HCT116 (cell line): ENCODE measurements at regions not wholly inside any gene's neighbourhood (a gene's known extent, or its start where the extent isn't known, plus 50 kb on each side); places are given as distances from the start of the nearest gene placed in this dataset.

Experiments used
- ATAC-seq: fragments of 200-7000 bp; cut with Tn5 transposase; 2 replicates; pipeline ENCODE4 v1.9.1; 2020; ENCODE audit warnings: mild to moderate bottlenecking, moderate library complexity
- BruUV-seq: library from RNA; stranded (reverse); fragments of 400-500 nt; replicated peaks from 2 replicates; lab custom pipeline; 2021; lab: Mats Ljungman, UMichigan
- CTCF ChIA-PET: fragments of 300-600 bp; sonication (Branson Sonifier 250); formaldehyde crosslinking; loops from one replicate; lab custom pipeline; 2021; ENCODE audit warnings: antibody characterized with exemption; lab: Charles Lee
- POLR2A ChIA-PET: fragments of 300-600, 350-600 bp; sonication (Branson Sonifier 250); formaldehyde crosslinking; loops from one replicate; lab custom pipeline; 2021; ENCODE audit warnings: antibody characterized with exemption; lab: Charles Lee
- RAD21 ChIA-PET, 2 experiments: fragments of 300-600 bp; sonication (Branson Sonifier 250); formaldehyde crosslinking; loops; one replicate each; lab custom pipeline; 2023; ENCODE audit warnings: low total read pairs in 2 of 2; ENCODE audit not compliant: uncharacterized antibody in 2 of 2, unreplicated experiment in 2 of 2, low non-redundant PET in 1 of 2; lab: Charles Lee
- DNase-seq: peaks from one replicate; pipeline ENCODE4 v3.0.0-alpha.2; 2010; ENCODE audit warnings: low read depth, low spot score
- H2AFZ ChIP-seq: fragments of 200-600 bp; shearing (Covaris generic), sonication (generic); 2 replicates; pipeline ENCODE4 v1.6.1; 2017; ENCODE audit warnings: low read depth, mixed run types, mixed read lengths, antibody characterized with exemption, low read length; ENCODE audit not compliant: poor library complexity, severe bottlenecking
- H3K27ac ChIP-seq: 2 replicates; pipeline ENCODE4 v1.5.1; 2012; ENCODE audit warnings: low read depth, low read length
- H3K27me3 ChIP-seq: fragments of 200-600 bp; sonication (generic); 2 replicates; pipeline ENCODE4 v1.6.1; 2016; ENCODE audit warnings: mixed run types, low read length, mixed read lengths; ENCODE audit not compliant: insufficient read depth
- H3K36me3 ChIP-seq, 2 experiments: fragments of 200-500 bp in 1 of 2; fragments of 200-600 bp in 1 of 2; sonication (Bioruptor generic) in 1 of 2; sonication (generic) in 1 of 2; 2 replicates each; pipeline versions ENCODE4 v1.5.1 to v1.6.1; 2014 to 2016; ENCODE audit warnings: low read length in 2 of 2, inconsistent platforms in 1 of 2, mixed read lengths in 1 of 2, mixed run types in 1 of 2; ENCODE audit not compliant: insufficient read depth in 2 of 2, control insufficient read depth in 1 of 2
- H3K4me1 ChIP-seq, 2 experiments: fragments of 200-600 bp in 1 of 2; sonication (generic) in 1 of 2; 2 replicates each; pipeline versions ENCODE4 v1.5.1 to v1.6.1; 2012 to 2017; ENCODE audit warnings: low read length in 2 of 2, inconsistent platforms in 1 of 2, mild to moderate bottlenecking in 1 of 2, mixed read lengths in 1 of 2, mixed run types in 1 of 2, moderate library complexity in 1 of 2; ENCODE audit not compliant: insufficient read depth in 2 of 2, control insufficient read depth in 1 of 2
- H3K4me2 ChIP-seq: fragments of 200-600 bp; sonication (generic); 2 replicates; pipeline ENCODE4 v1.6.1; 2017; ENCODE audit warnings: mixed run types, low read length, mixed read lengths
- H3K4me3 ChIP-seq, 2 experiments: fragments of 200-600 bp in 1 of 2; sonication (generic) in 1 of 2; replicated peaks in 1 of 2; 2 replicates each; pipeline ENCODE4 v1.5.1; 2011 to 2016; ENCODE audit warnings: low read length in 2 of 2, control low read depth in 1 of 2, low read depth in 1 of 2, mild to moderate bottlenecking in 1 of 2, mixed read lengths in 1 of 2, mixed run types in 1 of 2
- H3K79me2 ChIP-seq: fragments of 200-600 bp; sonication (generic); 2 replicates; pipeline ENCODE4 v1.6.1; 2017; ENCODE audit warnings: mild to moderate bottlenecking, mixed run types, low read length, moderate library complexity, mixed read lengths; ENCODE audit not compliant: insufficient read depth
- H3K9ac ChIP-seq: fragments of 200-600 bp; sonication (generic); 2 replicates; pipeline ENCODE4 v1.6.1; 2016; ENCODE audit warnings: low read length, mixed read lengths
- H3K9me2 ChIP-seq: fragments of 200-600 bp; sonication (generic), shearing (Covaris generic); 2 replicates; pipeline ENCODE4 v1.6.1; 2017; ENCODE audit warnings: mixed run types, mild to moderate bottlenecking, moderate library complexity; ENCODE audit not compliant: insufficient read depth
- H3K9me3 ChIP-seq, 2 experiments: fragments of 200-500 bp in 1 of 2; fragments of 200-600 bp in 1 of 2; sonication (Bioruptor generic) in 1 of 2; sonication (generic) in 1 of 2; 2 replicates each; pipeline ENCODE4 v1.6.1; 2014 to 2017; ENCODE audit warnings: low read length in 2 of 2, mixed read lengths in 2 of 2, inconsistent platforms in 1 of 2, low read depth in 1 of 2, mild to moderate bottlenecking in 1 of 2, mixed run types in 1 of 2, moderate library complexity in 1 of 2; ENCODE audit not compliant: control insufficient read depth in 1 of 2, insufficient read depth in 1 of 2
- H4K20me1 ChIP-seq: fragments of 200-600 bp; sonication (generic), shearing (Covaris generic); 2 replicates; pipeline ENCODE4 v1.6.1; 2017; ENCODE audit warnings: mixed run types, mild to moderate bottlenecking, moderate library complexity; ENCODE audit not compliant: insufficient read depth
- ATF3 ChIP-seq: IDR thresholded peaks from 2 replicates; pipeline ENCODE4 v1.6.1; 2012
- CBX3 ChIP-seq: IDR thresholded peaks from 2 replicates; pipeline ENCODE4 v1.6.1; 2012; ENCODE audit warnings: low read depth
- EGR1 ChIP-seq: IDR thresholded peaks from 2 replicates; pipeline ENCODE4 v1.6.1; 2012; ENCODE audit warnings: low read depth
- ELF1 ChIP-seq: IDR thresholded peaks from 2 replicates; pipeline ENCODE4 v1.6.1; 2012; ENCODE audit warnings: low read depth, borderline replicate concordance
- EZH2 ChIP-seq: fragments of 200-600 bp; sonication (generic); IDR thresholded peaks from 2 replicates; pipeline ENCODE4 v1.6.1; 2017; ENCODE audit warnings: antibody characterized with exemption, mixed run types
- EZH2phosphoT487 ChIP-seq: fragments of 200-600 bp; IDR thresholded peaks from 2 replicates; pipeline ENCODE4 v1.6.1; 2018; ENCODE audit warnings: antibody characterized with exemption, borderline replicate concordance
- FOSL1 ChIP-seq: IDR thresholded peaks from 2 replicates; pipeline ENCODE4 v1.6.1; 2012; ENCODE audit warnings: low read depth
- JUND ChIP-seq: IDR thresholded peaks from 2 replicates; pipeline ENCODE4 v1.6.1; 2012
- POLR2A ChIP-seq: IDR thresholded peaks from 2 replicates; pipeline ENCODE4 v1.7.0; 2011; ENCODE audit warnings: borderline replicate concordance; ENCODE audit not compliant: insufficient read depth, insufficient read length; ENCODE audit errors: extremely low read depth
- POLR2AphosphoS5 ChIP-seq: IDR thresholded peaks from 2 replicates; pipeline ENCODE4 v1.6.1; 2011; ENCODE audit warnings: mild to moderate bottlenecking, low read depth, low read length, moderate library complexity
- SIN3A ChIP-seq: IDR thresholded peaks from 2 replicates; pipeline ENCODE4 v1.6.1; 2012; ENCODE audit warnings: low read depth
- SRF ChIP-seq: IDR thresholded peaks from 2 replicates; pipeline ENCODE4 v1.6.1; 2012; ENCODE audit warnings: low read depth
- TCF7L2 ChIP-seq: IDR thresholded peaks from 2 replicates; pipeline ENCODE4 v1.7.0; 2011; ENCODE audit warnings: borderline replicate concordance, inconsistent platforms; ENCODE audit not compliant: insufficient read depth, insufficient read length; ENCODE audit errors: extremely low read depth
- YY1 ChIP-seq: IDR thresholded peaks from 2 replicates; pipeline ENCODE4 v1.6.1; 2011; ENCODE audit warnings: low read length, low read depth, moderate library complexity, mild to moderate bottlenecking; ENCODE audit not compliant: insufficient replicate concordance; ENCODE audit errors: extremely low read depth
- ZBTB33 ChIP-seq: IDR thresholded peaks from 2 replicates; pipeline ENCODE4 v1.6.1; 2011; ENCODE audit warnings: mild to moderate bottlenecking, low read length, moderate library complexity; ENCODE audit not compliant: insufficient replicate concordance; ENCODE audit errors: extremely low read depth
- intact Hi-C: fragments of 100-400 bp; cut with micrococcal nuclease; formaldehyde crosslinking; loops from 2 replicates; pipeline ENCODE4 v1.10.0; 2022

GRCh38 chr7:19560111-19560883 is 148.5 kb downstream of the POLR1F start:
- intact Hi-C loops, result no loop called here
- no TSS peak for BruUV-seq
- H3K27me3 ChIP-seq, result no peaks in the 10 kb centered on the region
- H4K20me1 ChIP-seq, result no peaks in the 10 kb centered on the region
- H3K9me2 ChIP-seq, result no peaks in the 10 kb centered on the region
- TF ChIP-seq FOSL1 (no peak), ELF1 (no peak), TCF7L2 (no peak), YY1 (no peak), SIN3A (no peak), ATF3 (no peak), JUND (no peak), POLR2A (no peak), CBX3 (no peak), EGR1 (no peak)
- TF ChIP-seq, all 23 proteins: peak for 0
- H3K9ac ChIP-seq, result no peak overlapping the region
- no peak overlapping the region for H2AFZ ChIP-seq
- H3K79me2 ChIP-seq, result no peaks in the 10 kb centered on the region
- H3K9me3 ChIP-seq, result no peaks in the 10 kb centered on the region
- no peak overlapping the region for H3K4me2 ChIP-seq
- DNase-seq, result no peak
- no peaks in the 10 kb centered on the region for H3K36me3 ChIP-seq
- POLR2A ChIA-PET, result no interaction called here
- RAD21 ChIA-PET, result no interaction called here
- no peak overlapping the region for H3K27ac ChIP-seq
- H3K4me1 ChIP-seq, result no peaks in the 10 kb centered on the region
- ATAC-seq, result no peak
- no peak overlapping the region for H3K4me3 ChIP-seq
- CTCF ChIA-PET, result no interaction called here

GRCh38 chr7:19558527-19558926 is 150.3 kb downstream of the POLR1F start:
- no peak for ATAC-seq
- CTCF ChIA-PET, result no interaction called here

More at GRCh38 chr7:19558527-19558926, 150.3 kb downstream of the POLR1F start:
- ChIA-PET RAD21 (no interaction called here), POLR2A (no interaction called here)
- no peak for DNase-seq
- Histone ChIP-seq H3K9ac (no peak overlapping the region), H3K9me3 (no peaks in the 10 kb centered on the region), H3K79me2 (no peaks in the 10 kb centered on the region), H3K36me3 (no peaks in the 10 kb centered on the region), H3K4me3 (no peak overlapping the region), H3K9me2 (no peaks in the 10 kb centered on the region), H3K27me3 (no peaks in the 10 kb centered on the region), H2AFZ (no peak overlapping the region), H3K4me2 (no peak overlapping the region), H3K27ac (no peak overlapping the region), H3K4me1 (no peaks in the 10 kb centered on the region), H4K20me1 (no peaks in the 10 kb centered on the region)
- TF ChIP-seq EZH2phosphoT487 (no peak), CBX3 (no peak), ZBTB33 (no peak), POLR2AphosphoS5 (no peak), EZH2 (no peak), TCF7L2 (no peak), YY1 (no peak), SRF (no peak)
- no TSS peak for BruUV-seq
- intact Hi-C loops, result no loop called here
